Fibroblast of upper back skin (primary cell): ENCODE measurements at regions not wholly inside any gene's neighbourhood (a gene's known extent, or its start where the extent isn't known, plus 50 kb on each side); places are given as distances from the start of the nearest gene placed in this dataset.
A peak's percentile ranks its signal among the peaks of the same experiment; 100 is the strongest.

ENCODE experiments used
- DNase-seq: peaks from one replicate; pipeline ENCODE4 v3.0.0-alpha.2; 2013

- no peak for DNase-seq
Observed at GRCh38 chr1:78797108-78797781, 147.6 kb downstream of the IFI44 start.

GRCh38 chr1:78799926-78800325 is 150.3 kb downstream of the IFI44 start:
- no peak for DNase-seq

GRCh38 chr1:78814176-78814575 is 164.5 kb downstream of the IFI44 start:
- DNase-seq, result no peak

GRCh38 chr1:78825561-78825960 is 175.9 kb downstream of the IFI44 start:
- peak; percentile 24 for DNase-seq

GRCh38 chr1:78829644-78830043 is 176.9 kb downstream of the ADGRL4 start:
- no peak for DNase-seq

- no peak for DNase-seq
Observed at GRCh38 chr1:78830321-78830720, 176.2 kb downstream of the ADGRL4 start.

- DNase-seq, result peak; percentile 99
Observed at GRCh38 chr1:78831731-78832360, 174.7 kb downstream of the ADGRL4 start.

GRCh38 chr1:78833491-78833890 is 173.0 kb downstream of the ADGRL4 start:
- DNase-seq, result peak; percentile 88

- no peak for DNase-seq
Observed at GRCh38 chr1:78834201-78834741, 172.3 kb downstream of the ADGRL4 start.

GRCh38 chr1:78836726-78837125 is 169.8 kb downstream of the ADGRL4 start:
- peak; percentile 11 for DNase-seq

GRCh38 chr1:78839704-78840277 is 166.7 kb downstream of the ADGRL4 start:
- DNase-seq, result peak; percentile 48
